ENCODE measurements at regions not wholly inside any gene's neighbourhood (a gene's known extent, or its start where the extent isn't known, plus 50 kb on each side); places are given as distances from the start of the nearest gene placed in this dataset.

DNA sequence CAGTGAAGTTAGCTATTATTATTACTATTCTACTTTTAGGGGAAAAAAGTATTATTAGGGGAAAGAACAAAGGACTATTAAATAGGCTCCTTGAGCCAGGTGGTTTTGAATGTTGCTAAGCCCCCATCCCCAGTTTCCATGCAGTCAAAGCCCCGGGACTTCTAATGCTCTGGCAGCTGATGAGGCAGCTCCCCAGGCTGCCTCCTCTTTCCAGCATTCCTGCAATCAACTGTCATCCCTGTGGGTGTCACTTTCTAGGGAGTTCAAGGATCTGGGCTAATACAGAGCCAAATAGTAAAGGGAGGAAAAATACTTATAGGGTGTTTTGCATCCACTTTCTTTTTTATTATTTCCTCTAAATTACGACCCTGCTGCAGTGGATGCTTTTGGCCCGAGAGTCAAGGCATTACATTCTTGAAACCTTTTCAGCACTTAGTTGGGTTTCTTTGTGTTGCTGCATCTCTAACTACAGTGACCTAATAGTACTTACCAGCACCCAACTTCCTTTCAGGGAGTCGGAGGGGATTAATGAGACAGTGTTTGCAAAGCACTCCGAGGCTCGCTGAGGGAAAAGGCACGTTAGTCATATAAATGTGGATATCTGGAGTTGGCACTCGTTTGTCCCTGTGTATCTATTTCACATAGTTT is 303.9 kb upstream of the MAP3K7 start:
- no peak overlapping the region for H2BK5ac ChIP-seq (ENCODE audit: low read depth, low read length)
- no peak overlapping the region for H3K4me2 ChIP-seq (ENCODE audit: insufficient read depth in 1 of 2, low read depth in 2 of 2, low read length in 2 of 2)
- H3K23me2 ChIP-seq (ENCODE audit: low read depth, low read length), result no peaks in the 10 kb centered on the region
- H3K79me1 ChIP-seq (ENCODE audit: low read depth, low read length), result no peaks in the 10 kb centered on the region
- no peak overlapping the region for H2AFZ ChIP-seq (ENCODE audit: low read length)
- POLR2A ChIA-PET (ENCODE audit: partially characterized antibody), result no interaction called here
- no peaks in the 10 kb centered on the region for H3K79me2 ChIP-seq (ENCODE audit: control insufficient read depth in 1 of 2, insufficient read depth in 2 of 2, low read length in 2 of 2)
- no peak overlapping the region for H3K9ac ChIP-seq (replicated peaks in 1 of 4; ENCODE audit: extremely low read depth in 1 of 4, low read depth in 3 of 4, low read length in 3 of 4)
- H3K27me3 ChIP-seq (replicated peaks in 1 of 4; ENCODE audit: control insufficient read depth in 3 of 4, extremely low read depth in 1 of 4, insufficient read depth in 3 of 4, low read length in 3 of 4), result no peaks in the 10 kb centered on the region
- CTCF ChIA-PET (ENCODE audit: partially characterized antibody), result interaction anchor here (0.6 to 5.1 kb wide), 4 partner anchors 81 to 528 kb away, joined by 3 to 25 read pairs (median 4); no protein-coding TSS in a partner anchor
- H3K4me3 ChIP-seq (ENCODE audit: extremely low read depth in 1 of 4, insufficient read depth in 2 of 4, low read depth in 3 of 4, low read length in 4 of 4), result no peak overlapping the region
- no peak overlapping the region for H2BK12ac ChIP-seq (ENCODE audit: low read depth, low read length)
- H3K36me3 ChIP-seq (ENCODE audit: control insufficient read depth in 2 of 4, insufficient read depth in 4 of 4, low read length in 3 of 4), result no peaks in the 10 kb centered on the region
- no peak overlapping the region for H3K18ac ChIP-seq (ENCODE audit: extremely low read depth, low read length)
- H4K20me1 ChIP-seq (replicated peaks in 1 of 2; ENCODE audit: control insufficient read depth in 1 of 2, insufficient read depth in 2 of 2, low read length in 2 of 2), result no peaks in the 10 kb centered on the region
- DNase-seq (ENCODE audit: low read depth in 1 of 2, low spot score in 2 of 2), result no peak
- no peak overlapping the region for H3K23ac ChIP-seq (ENCODE audit: insufficient read length)
- no peak overlapping the region for H4K5ac ChIP-seq (ENCODE audit: insufficient read length, low read depth, low read length)
- no peak for TF ChIP-seq RXRA (IDR thresholded peaks at IDR 0.05; ENCODE audit: insufficient read depth, low read depth, low read length)
- TF ChIP-seq TEAD4 (IDR thresholded peaks at IDR 0.05; ENCODE audit: low read depth, low read length), result peak; percentile 48; the same call in 1 of the 2 replicates
- 57% methylated on average over 8 of the region's 8 CpGs; no CpG with 5 or more reads in 1 of the 2 experiments for WGBS, 2 experiments (ENCODE audit: extremely low coverage in 1 of 2, insufficient coverage in 1 of 2, insufficient read length in 1 of 2, insufficient replicate concordance in 2 of 2, low coverage in 1 of 2, low lambda C conversion rate in 2 of 2, missing lambda C conversion rate in 1 of 2)
- H4K8ac ChIP-seq (ENCODE audit: extremely low read depth, insufficient read depth, low read length), result no peak overlapping the region
- no peak overlapping the region for H2BK20ac ChIP-seq (ENCODE audit: low read length)
- peaks cover 0 to 8% (median 3%) of the 10 kb centered on the region in 4 experiments; a peak in 3 of 7 replicates for H3K4me1 ChIP-seq (replicated peaks in 1 of 4; ENCODE audit: control insufficient read depth in 3 of 4, insufficient read depth in 4 of 4, low read length in 3 of 4)
- no peak overlapping the region for H3K14ac ChIP-seq (ENCODE audit: insufficient read length)
- no peak overlapping the region for H3K4ac ChIP-seq (replicated peaks; ENCODE audit: insufficient read length, low read depth, low read length)
- H2BK15ac ChIP-seq (ENCODE audit: low read length), result no peak overlapping the region
- H2BK120ac ChIP-seq (replicated peaks; ENCODE audit: low read depth, low read length), result no peak overlapping the region
- no peak overlapping the region for H2AK5ac ChIP-seq (ENCODE audit: low read depth, low read length)
- H3K27ac ChIP-seq (ENCODE audit: low read depth, low read length), result no peak overlapping the region
- H3K56ac ChIP-seq (replicated peaks; ENCODE audit: insufficient read length, low read depth, low read length), result no peak overlapping the region
- no peaks in the 10 kb centered on the region for H3K9me3 ChIP-seq (ENCODE audit: insufficient read depth in 2 of 2, low read depth in 1 of 2, low read length in 1 of 2)
- no peak overlapping the region for H4K91ac ChIP-seq (replicated peaks; ENCODE audit: insufficient read length, low read length)
- peak; percentile 84 for FAIRE-seq

Measured in H1 (cell line).